Right renal cortex interstitium (tissue), 3 donors: ENCODE measurements at regions not wholly inside any gene's neighbourhood (a gene's known extent, or its start where the extent isn't known, plus 50 kb on each side); places are given as distances from the start of the nearest gene placed in this dataset.
A peak's percentile ranks its signal among the peaks of the same experiment; 100 is the strongest.

Source experiments
- DNase-seq, 3 donors: peaks; one replicate each; pipeline ENCODE4 v3.0.0-alpha.2; 2013; ENCODE audit warnings: low read depth in 3 of 3, low spot score in 2 of 3

GRCh38 chr2:60003076-60003475 lies 550.4 kb downstream of the BCL11A start:
- no peak for DNase-seq

GRCh38 chr2:60002183-60002867 lies 551.1 kb downstream of the BCL11A start:
- no peak for DNase-seq

DNA sequence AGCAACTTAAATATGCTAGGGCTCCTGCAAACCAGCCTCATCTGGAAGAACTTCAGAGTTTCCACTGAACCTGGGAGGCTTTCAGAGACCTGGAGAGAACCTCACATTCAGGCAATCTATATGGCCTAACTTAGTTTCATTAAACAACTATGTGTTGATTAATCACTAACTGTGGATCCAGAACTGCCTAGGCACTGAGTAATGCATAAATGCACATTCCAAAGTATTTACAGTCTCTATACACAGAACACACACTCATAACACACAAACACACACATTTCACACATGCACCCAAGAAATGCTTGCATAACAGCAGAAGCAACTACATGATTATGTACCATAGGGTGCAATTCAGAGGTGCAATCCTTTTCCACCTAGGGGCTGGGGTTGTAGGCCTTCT lies 552.8 kb downstream of the BCL11A start:
- no peak for DNase-seq

DNA sequence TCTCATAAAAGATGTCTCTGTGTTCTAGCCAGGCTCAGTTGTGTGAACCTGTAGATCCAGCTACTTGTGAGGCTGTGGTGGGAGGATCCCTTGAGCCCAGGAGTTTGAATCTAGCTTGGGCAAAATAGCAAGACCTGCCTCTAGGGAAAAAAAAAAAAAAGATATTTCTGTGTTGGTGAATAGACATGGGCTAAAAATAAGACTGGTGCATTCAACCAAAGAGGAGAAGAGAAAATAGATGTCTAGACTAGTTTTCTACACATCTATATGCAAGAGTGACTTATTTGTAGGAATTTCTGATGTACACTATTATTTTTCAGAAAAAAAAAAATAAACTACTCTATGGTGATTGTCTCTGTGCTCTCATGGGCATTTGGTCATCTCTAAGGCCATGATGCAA lies 555.1 kb downstream of the BCL11A start:
- no peak for DNase-seq

DNA sequence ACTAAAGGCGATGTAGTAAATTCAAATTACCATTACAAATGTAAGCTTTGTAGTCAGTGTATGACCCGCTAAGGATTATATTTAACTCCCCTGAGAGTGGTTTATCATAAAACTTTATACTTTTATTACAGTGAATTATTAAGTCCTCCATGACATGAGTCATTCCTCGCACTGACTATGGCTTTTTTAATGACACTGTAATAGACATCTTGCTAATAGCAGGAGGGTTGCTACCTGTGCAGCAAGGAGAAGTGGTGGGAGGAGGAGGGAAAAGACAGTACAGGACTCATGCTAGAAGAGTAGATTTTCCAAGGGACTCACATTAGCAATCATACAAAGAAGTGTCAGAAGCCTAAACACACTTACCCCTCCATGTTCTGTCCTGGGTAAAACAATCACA lies 556.1 kb downstream of the BCL11A start:
- no peak for DNase-seq

DNA sequence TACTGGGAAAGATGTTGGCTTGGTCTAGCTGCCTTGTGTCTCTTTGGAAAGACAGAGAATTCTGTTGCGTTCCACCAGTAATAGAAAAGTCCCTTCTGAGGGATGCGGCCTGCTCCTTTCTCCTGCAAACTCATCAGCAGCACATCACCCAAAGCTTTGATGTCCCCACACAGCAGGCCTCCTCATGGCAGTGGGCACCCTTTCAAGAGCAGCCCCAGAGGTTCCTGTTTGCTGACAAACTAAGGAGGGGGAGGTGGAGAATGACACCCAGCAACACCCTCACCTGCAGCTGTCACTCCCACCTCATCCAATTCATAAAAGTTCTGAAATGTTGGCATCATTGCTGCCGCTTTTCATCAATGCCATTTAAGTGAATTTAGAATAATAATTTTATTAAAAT lies 556.6 kb downstream of the BCL11A start:
- DNase-seq = no peak

GRCh38 chr2:59993726-59994125 lies 559.7 kb downstream of the BCL11A start:
- DNase-seq = no peak

GRCh38 chr2:59988341-59988740 lies 565.1 kb downstream of the BCL11A start:
- no peak for DNase-seq

GRCh38 chr2:59986511-59986910 lies 566.9 kb downstream of the BCL11A start:
- DNase-seq = no peak

DNA sequence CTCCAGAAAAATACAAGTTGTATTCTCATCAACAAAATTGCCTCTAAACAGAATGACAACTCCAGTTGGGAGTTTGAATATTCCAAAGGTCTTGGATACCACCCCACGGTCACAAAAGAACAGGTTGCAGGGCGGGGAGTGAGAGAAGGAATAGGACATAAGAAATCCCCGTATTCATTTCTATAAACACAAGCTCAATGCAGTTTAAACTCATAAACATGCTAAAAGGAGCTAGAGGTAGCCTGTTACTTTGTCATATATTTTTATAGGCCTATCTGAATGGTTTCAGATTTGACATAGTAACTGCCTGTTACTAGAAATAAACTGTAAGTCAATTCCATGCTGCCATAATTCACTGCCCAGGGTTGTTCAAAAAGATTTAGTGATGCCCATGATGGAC lies 567.5 kb downstream of the BCL11A start:
- DNase-seq = no peak

DNA sequence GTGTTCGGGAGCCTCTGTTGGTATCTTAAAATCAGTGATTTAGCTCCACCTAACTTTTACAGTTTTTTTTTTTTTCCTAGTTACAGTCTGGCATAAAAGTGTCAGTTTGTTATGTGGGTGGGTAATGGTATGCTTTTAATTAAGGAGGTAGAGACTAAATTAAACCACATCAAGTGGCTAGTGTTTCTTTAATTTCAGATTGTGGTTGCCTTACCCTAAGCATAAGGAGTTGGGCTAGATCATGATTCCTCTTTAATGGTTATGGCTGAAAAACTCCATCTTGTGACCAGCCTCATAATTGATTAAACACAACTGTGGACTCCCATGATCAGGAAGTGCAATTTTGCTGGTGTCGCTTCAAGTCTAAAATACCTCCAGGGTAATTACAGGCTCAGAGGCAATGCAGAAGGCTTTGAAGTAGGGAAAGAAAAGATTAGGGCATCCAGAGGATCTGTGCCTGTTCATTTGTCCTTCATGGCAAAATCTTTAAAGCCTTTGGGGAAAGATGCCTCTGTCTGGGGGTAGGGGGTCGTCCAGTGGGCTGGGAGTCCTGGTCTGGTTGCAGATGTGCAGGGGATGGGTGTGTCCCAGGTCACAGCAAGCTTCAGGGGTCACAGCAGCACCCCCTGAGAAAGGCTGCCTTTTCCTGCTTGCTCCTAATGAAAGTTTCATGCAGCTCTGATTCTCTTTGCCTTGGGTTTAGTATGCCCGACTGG lies 579.2 kb downstream of the BCL11A start:
- DNase-seq = no peak

GRCh38 chr2:59969161-59969560 lies 584.3 kb downstream of the BCL11A start:
- no peak for DNase-seq

- DNase-seq = no peak
Measured at GRCh38 chr2:59968441-59968840, 585.0 kb downstream of the BCL11A start.

DNA sequence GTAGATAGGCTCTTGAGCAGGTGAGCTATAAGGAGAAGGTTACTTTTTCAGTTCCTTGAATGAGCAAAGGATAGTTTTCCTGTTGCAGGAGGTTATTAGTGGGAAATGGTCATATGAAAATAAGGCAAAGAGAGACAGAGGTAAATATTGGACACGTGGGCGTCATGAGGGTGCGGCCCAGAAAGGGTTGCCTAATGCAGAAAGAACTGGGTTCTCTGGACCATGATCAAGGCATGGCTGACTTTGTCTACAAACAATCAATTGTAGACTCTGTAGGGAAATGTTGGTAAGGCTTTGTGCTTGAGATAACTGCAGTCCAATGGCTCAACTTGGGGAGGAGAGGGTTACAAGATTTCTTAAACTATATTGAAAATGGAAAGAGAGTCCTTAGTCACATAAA lies 585.8 kb downstream of the BCL11A start:
- no peak for DNase-seq

DNA sequence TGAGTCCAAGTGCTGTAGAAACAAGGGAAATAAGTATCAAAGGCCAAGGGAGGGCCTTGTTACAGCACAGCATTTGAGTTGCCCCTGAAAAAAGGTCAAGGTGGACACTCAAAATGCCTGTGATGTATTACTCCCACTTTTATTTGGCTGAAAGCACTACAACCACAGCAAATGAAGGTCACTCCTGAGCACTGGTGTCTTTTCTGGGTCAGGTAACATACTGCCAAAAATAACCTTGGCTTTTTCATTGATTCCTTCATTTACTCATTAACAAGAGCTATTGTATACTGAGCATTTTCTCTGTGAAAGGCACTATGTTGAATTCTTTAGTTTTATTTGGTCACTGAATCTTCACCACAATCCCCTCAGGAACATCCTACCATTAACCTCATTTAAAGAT lies 590.3 kb downstream of the BCL11A start:
- DNase-seq = no peak

DNA sequence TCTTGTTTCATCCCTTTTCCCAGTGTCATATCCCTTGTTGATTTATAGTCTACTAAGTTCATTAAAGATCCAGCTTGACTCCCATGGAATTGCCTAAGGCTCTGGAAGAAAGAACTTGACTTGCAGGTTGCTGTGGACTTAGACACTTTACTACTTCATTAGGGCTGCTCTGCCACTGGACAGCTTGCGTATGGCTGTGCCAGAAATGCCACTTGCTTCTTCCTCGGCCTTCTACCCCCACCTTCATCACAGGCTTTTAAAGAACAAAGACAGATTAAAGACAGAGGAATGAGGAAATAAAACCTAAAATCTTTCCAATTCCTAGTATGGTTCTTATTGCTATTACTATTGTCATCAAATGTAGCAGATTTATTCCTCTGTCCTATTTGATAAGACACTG lies 591.7 kb downstream of the BCL11A start:
- no peak for DNase-seq

- DNase-seq = no peak
Measured at GRCh38 chr2:59959944-59960343, 593.5 kb downstream of the BCL11A start.

GRCh38 chr2:59957504-59957903 lies 596.0 kb downstream of the BCL11A start:
- no peak for DNase-seq

DNA sequence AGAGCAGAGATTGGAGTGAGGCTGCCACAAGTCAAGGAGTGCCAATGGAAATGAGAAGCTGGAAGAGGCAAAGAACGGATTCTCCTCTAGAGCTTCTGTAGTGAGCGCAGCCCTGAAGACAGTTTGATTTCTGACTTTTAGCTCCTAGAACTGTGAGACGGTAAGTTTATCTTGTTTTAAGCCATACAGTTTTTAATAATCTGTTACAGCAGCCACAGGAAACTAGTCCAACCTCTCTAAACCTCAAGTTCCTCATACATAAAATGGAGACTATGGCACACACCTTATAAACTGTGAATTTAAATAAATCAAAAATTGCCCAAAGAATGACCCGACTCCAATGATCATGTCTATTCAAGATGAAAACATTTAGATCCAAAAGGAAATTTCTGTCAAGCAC lies 596.5 kb downstream of the BCL11A start:
- DNase-seq = no peak

GRCh38 chr2:59947917-59948541 lies 605.4 kb downstream of the BCL11A start:
- no peak for DNase-seq

GRCh38 chr2:59947209-59947608 lies 606.2 kb downstream of the BCL11A start:
- DNase-seq = no peak

GRCh38 chr2:59939236-59939635 lies 614.2 kb downstream of the BCL11A start:
- DNase-seq = peak in 1 of 3 donors; percentile 23
